ENCODE measurements at regions not wholly inside any gene's neighbourhood (a gene's known extent, or its start where the extent isn't known, plus 50 kb on each side); places are given as distances from the start of the nearest gene placed in this dataset.

DNA sequence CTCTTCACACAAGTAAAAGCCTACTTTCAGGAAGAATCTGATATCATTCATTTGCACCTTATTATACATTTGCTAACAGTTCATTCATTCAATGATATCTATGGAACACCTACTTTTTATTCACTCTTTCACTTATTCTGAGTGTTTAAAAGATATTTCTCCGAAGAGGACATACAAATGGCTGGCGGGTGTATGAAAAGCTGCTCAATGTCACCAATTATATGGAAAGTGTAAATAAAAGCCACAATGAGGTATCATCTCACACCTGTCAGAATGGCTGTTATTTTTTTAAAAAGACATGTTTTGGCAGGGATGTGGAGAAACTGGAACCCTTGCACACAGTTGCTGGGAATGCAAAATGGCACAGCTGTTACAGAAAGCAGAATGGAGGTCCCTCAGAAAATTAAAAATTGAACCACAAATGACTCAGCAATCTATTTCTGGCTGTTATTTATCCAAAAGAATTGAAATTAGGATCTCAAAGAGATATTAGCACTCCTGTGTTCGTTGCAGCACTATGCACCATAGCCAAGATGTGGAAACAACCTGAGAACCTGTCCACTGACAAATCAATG, 127.6 kb upstream of the IRS2 start:
- no peak for TF ChIP-seq EZH2phosphoT487 (IDR thresholded peaks at IDR 0.05; ENCODE audit: insufficient read depth, low read depth)
- TF ChIP-seq EZH2 (IDR thresholded peaks at IDR 0.05; ENCODE audit: insufficient read depth, poor library complexity, severe bottlenecking), result no peak

Measured in GM23248 (cell line).